Type B pancreatic cell (in vitro differentiated cells): ENCODE measurements at regions not wholly inside any gene's neighbourhood (a gene's known extent, or its start where the extent isn't known, plus 50 kb on each side); places are given as distances from the start of the nearest gene placed in this dataset.

ENCODE experiments used
- DNase-seq: peaks from one replicate; pipeline ENCODE4 v3.0.0; 2021; ENCODE audit warnings: mixed read lengths; ENCODE audit not compliant: unreplicated experiment; ENCODE audit errors: extremely low spot score
- H3K27ac Mint-ChIP-seq: 2 replicates; pipeline ENCODE4 v1.8.0; 2021; ENCODE audit warnings: mild to moderate bottlenecking, mixed read lengths
- H3K27me3 Mint-ChIP-seq: 2 replicates; pipeline ENCODE4 v1.8.0; 2021; ENCODE audit warnings: mixed read lengths
- H3K36me3 Mint-ChIP-seq: 2 replicates; pipeline ENCODE4 v1.8.0; 2021; ENCODE audit warnings: mixed read lengths
- H3K4me1 Mint-ChIP-seq: one replicate; pipeline ENCODE4 v1.8.0; 2021; ENCODE audit warnings: mixed read lengths; ENCODE audit not compliant: unreplicated experiment
- H3K4me3 Mint-ChIP-seq: 2 replicates; pipeline ENCODE4 v1.8.0; 2021; ENCODE audit warnings: mild to moderate bottlenecking, mixed read lengths
- H3K9me3 Mint-ChIP-seq: 2 replicates; pipeline ENCODE4 v1.8.0; 2021; ENCODE audit warnings: mixed read lengths
- CTCF ChIP-seq: fragments of 200-600 bp; sonication (generic); conservative IDR thresholded peaks from 2 replicates; pipeline ENCODE4 v1.5.0; 2021; ENCODE audit warnings: antibody characterized with exemption, mild to moderate bottlenecking

- no peak for DNase-seq
- no peak for TF ChIP-seq CTCF
- H3K9me3 Mint-ChIP-seq, result no peaks in the 10 kb centered on the region
- H3K36me3 Mint-ChIP-seq, result no peaks in the 10 kb centered on the region
- no peak overlapping the region for H3K27ac Mint-ChIP-seq
- peaks cover 41% of the 10 kb centered on the region for H3K27me3 Mint-ChIP-seq
- H3K4me1 Mint-ChIP-seq, result peaks cover 29% of the 10 kb centered on the region
- H3K4me3 Mint-ChIP-seq, result no peak overlapping the region
These were observed 80.6 kb downstream of the IRF8 start for GRCh38 chr16:85979605-85980004.

GRCh38 chr16:85980686-85981085 is 81.7 kb downstream of the IRF8 start:
- TF ChIP-seq CTCF, result no peak
- H3K27me3 Mint-ChIP-seq, result peaks cover 43% of the 10 kb centered on the region
- DNase-seq, result no peak

GRCh38 chr16:85981826-85982562 is 83.0 kb downstream of the IRF8 start:
- Mint-ChIP-seq H3K27me3 (peaks cover 42% of the 10 kb centered on the region), H3K36me3 (no peaks in the 10 kb centered on the region), H3K27ac (no peak overlapping the region), H3K4me1 (peaks cover 26% of the 10 kb centered on the region), H3K4me3 (no peak overlapping the region), H3K9me3 (no peaks in the 10 kb centered on the region)
- no peak for TF ChIP-seq CTCF
- DNase-seq, result no peak

More at GRCh38 chr16:85980686-85981085, 81.7 kb downstream of the IRF8 start:
- Mint-ChIP-seq H3K36me3 (no peaks in the 10 kb centered on the region), H3K4me3 (no peak overlapping the region), H3K9me3 (no peaks in the 10 kb centered on the region), H3K27ac (no peak overlapping the region), H3K4me1 (peaks cover 28% of the 10 kb centered on the region)

- Mint-ChIP-seq H3K9me3 (no peaks in the 10 kb centered on the region), H3K4me1 (peaks cover 24% of the 10 kb centered on the region), H3K27me3 (peaks cover 39% of the 10 kb centered on the region)
These were observed 83.6 kb downstream of the IRF8 start for GRCh38 chr16:85982563-85982939.

GRCh38 chr16:85983064-85983463 is 84.1 kb downstream of the IRF8 start:
- no peak for TF ChIP-seq CTCF
- Mint-ChIP-seq H3K9me3 (no peaks in the 10 kb centered on the region), H3K36me3 (no peaks in the 10 kb centered on the region), H3K27ac (no peak overlapping the region), H3K4me1 (peaks cover 23% of the 10 kb centered on the region), H3K4me3 (no peak overlapping the region), H3K27me3 (peaks cover 40% of the 10 kb centered on the region)
- no peak for DNase-seq

More at GRCh38 chr16:85982563-85982939, 83.6 kb downstream of the IRF8 start:
- H3K4me3 Mint-ChIP-seq, result no peak overlapping the region
- no peak for TF ChIP-seq CTCF
- DNase-seq, result no peak
- no peak overlapping the region for H3K27ac Mint-ChIP-seq
- no peaks in the 10 kb centered on the region for H3K36me3 Mint-ChIP-seq
